Endothelial cell of umbilical vein (primary cell): ENCODE measurements at regions not wholly inside any gene's neighbourhood (a gene's known extent, or its start where the extent isn't known, plus 50 kb on each side); places are given as distances from the start of the nearest gene placed in this dataset.

Source experiments
- BruUV-seq: library from RNA; stranded (reverse); fragments of 400-500 nt; replicated peaks from 2 replicates; lab custom pipeline; 2021; lab: Mats Ljungman, UMichigan
- CTCF ChIA-PET: fragments of 300-600, 350-600 bp; sonication (Branson Sonifier 250); formaldehyde crosslinking; loops from one replicate; lab custom pipeline; 2021; ENCODE audit warnings: antibody characterized with exemption, inconsistent platforms; lab: Charles Lee
- POLR2A ChIA-PET: fragments of 300-600, 350-600 bp; sonication (Branson Sonifier 250); formaldehyde crosslinking; loops from one replicate; lab custom pipeline; 2021; ENCODE audit warnings: antibody characterized with exemption, inconsistent platforms; lab: Charles Lee
- DNase-seq: peaks from one replicate; pipeline ENCODE4 v3.0.0-alpha.2; 2011; ENCODE audit warnings: low read depth, low spot score
- FAIRE-seq: peaks from 2 replicates; lab custom pipeline; 2011; peaks lifted over from hg19 to GRCh38; lab: Jason Lieb, UNC
- H2AFZ ChIP-seq: 2 replicates; pipeline ENCODE4 v1.6.0; 2012; ENCODE audit warnings: low read depth, low read length, control low read depth, inconsistent platforms
- H3K27ac ChIP-seq: 2 replicates; pipeline ENCODE4 v1.5.1; 2011; ENCODE audit warnings: low read depth, mild to moderate bottlenecking, control low read depth, low read length, moderate library complexity; ENCODE audit not compliant: insufficient read depth
- H3K27me3 ChIP-seq, 2 experiments: 2 replicates each; pipeline versions ENCODE4 v1.6.0 to v1.6.1; 2011; ENCODE audit warnings: low read length in 2 of 2, mixed read lengths in 1 of 2; ENCODE audit not compliant: control insufficient read depth in 2 of 2, insufficient read depth in 2 of 2
- H3K36me3 ChIP-seq, 2 experiments: 2 replicates in 1 of 2; 3 replicates in 1 of 2; pipeline ENCODE4 v1.5.1; 2011; ENCODE audit warnings: low read length in 2 of 2, mild to moderate bottlenecking in 1 of 2, moderate library complexity in 1 of 2; ENCODE audit not compliant: control insufficient read depth in 2 of 2, insufficient read depth in 2 of 2; ENCODE audit errors: extremely low read depth in 1 of 2
- H3K4me1 ChIP-seq: 3 replicates; pipeline ENCODE4 v1.5.1; 2011; ENCODE audit warnings: mild to moderate bottlenecking, low read length; ENCODE audit not compliant: control insufficient read depth, insufficient read depth; ENCODE audit errors: extremely low read depth
- H3K4me2 ChIP-seq: 2 replicates; pipeline ENCODE4 v1.6.1; 2011; ENCODE audit warnings: low read length, control low read depth, mixed read lengths; ENCODE audit not compliant: insufficient read depth
- H3K4me3 ChIP-seq, 3 experiments: fragments of 200-600 bp in 1 of 3; sonication (generic), shearing (Covaris generic) in 1 of 3; replicated peaks in 1 of 3; 2 replicates each; pipeline ENCODE4 v1.5.1; 2011 to 2016; ENCODE audit warnings: control low read depth in 3 of 3, low read length in 3 of 3, mild to moderate bottlenecking in 2 of 3, inconsistent platforms in 1 of 3, low read depth in 1 of 3, moderate library complexity in 1 of 3; ENCODE audit not compliant: insufficient read depth in 1 of 3
- H3K79me2 ChIP-seq: 2 replicates; pipeline ENCODE4 v1.6.0; 2012; ENCODE audit warnings: low read length, inconsistent platforms; ENCODE audit not compliant: control insufficient read depth, insufficient read depth
- H3K9ac ChIP-seq: replicated peaks from 2 replicates; pipeline ENCODE3; 2011; ENCODE audit warnings: low read length, control low read depth; ENCODE audit not compliant: insufficient read depth; ENCODE audit errors: extremely low read depth
- H3K9me1 ChIP-seq: replicated peaks from 3 replicates; pipeline ENCODE4 v1.6.0; 2011; ENCODE audit warnings: mild to moderate bottlenecking, low read length; ENCODE audit not compliant: control insufficient read depth, insufficient read depth; ENCODE audit errors: extremely low read depth
- H3K9me3 ChIP-seq: replicated peaks from 2 replicates; pipeline ENCODE4 v1.5.1; 2012; ENCODE audit warnings: low read length, inconsistent platforms; ENCODE audit not compliant: control insufficient read depth, insufficient read depth
- H4K20me1 ChIP-seq: replicated peaks from 2 replicates; pipeline ENCODE3; 2011; ENCODE audit warnings: mild to moderate bottlenecking, low read length; ENCODE audit not compliant: control insufficient read depth, insufficient read depth; ENCODE audit errors: extremely low read depth
- EZH2 ChIP-seq: IDR thresholded peaks from 2 replicates; pipeline ENCODE4 v1.6.1; 2012; ENCODE audit warnings: borderline replicate concordance, low read depth, mild to moderate bottlenecking, moderate library complexity, low read length, inconsistent platforms; ENCODE audit not compliant: severe bottlenecking
- FOS ChIP-seq: IDR thresholded peaks from 2 replicates; pipeline ENCODE4 v1.6.1; 2011; ENCODE audit warnings: mild to moderate bottlenecking, low read length, moderate library complexity, borderline replicate concordance; ENCODE audit not compliant: insufficient read depth
- GATA2 ChIP-seq: IDR thresholded peaks from 2 replicates; pipeline ENCODE4 v1.7.0; 2011; ENCODE audit warnings: low read depth, mild to moderate bottlenecking, moderate library complexity, mixed read lengths, low read length; ENCODE audit not compliant: insufficient read length, insufficient read depth
- JUN ChIP-seq: IDR thresholded peaks from 2 replicates; pipeline ENCODE4 v1.6.1; 2011; ENCODE audit warnings: borderline replicate concordance, low read depth; ENCODE audit not compliant: insufficient read length, insufficient read depth
- MYC ChIP-seq: IDR thresholded peaks from one replicate; pipeline ENCODE4 v1.6.1; 2011; ENCODE audit warnings: mild to moderate bottlenecking, low read depth, low read length
- POLR2A ChIP-seq: IDR thresholded peaks from 2 replicates; pipeline ENCODE4 v1.6.1; 2012; ENCODE audit warnings: low read depth, mild to moderate bottlenecking, control low read depth, low read length
- POLR2AphosphoS5 ChIP-seq: IDR thresholded peaks from 2 replicates; pipeline ENCODE4 v1.6.1; 2012; ENCODE audit warnings: low read depth, mild to moderate bottlenecking, control low read depth, low read length, moderate library complexity; ENCODE audit not compliant: insufficient read depth
- dilution Hi-C: fragments of 300-500 bp; cut with MboI; formaldehyde crosslinking; loops from one replicate; pipeline ENCODE4 v1.15.0; 2019; ENCODE audit warnings: low sequenced_read_pairs; ENCODE audit not compliant: extremely low pct_ligation_motif_present
- intact Hi-C: fragments of 100-400 bp; cut with micrococcal nuclease; formaldehyde crosslinking; loops from one replicate; pipeline ENCODE4 v1.10.0; 2022
- TF ChIP-seq, protein P1 (sequence below): IDR thresholded peaks from 2 replicates; pipeline ENCODE4 v1.6.1; 2011; ENCODE audit not compliant: insufficient read depth, insufficient read length
- TF ChIP-seq, protein P2 (sequence below), 2 donors: IDR thresholded peaks; 1 replicate in 1 of 2; 2 replicates in 1 of 2; pipeline ENCODE4 v1.5.1; 2011; ENCODE audit warnings: low read length in 2 of 2, mild to moderate bottlenecking in 2 of 2, moderate library complexity in 2 of 2, control low read depth in 1 of 2, inconsistent platforms in 1 of 2, low read depth in 1 of 2; ENCODE audit not compliant: insufficient read depth in 1 of 2; ENCODE audit errors: extremely low read depth in 1 of 2

DNA sequence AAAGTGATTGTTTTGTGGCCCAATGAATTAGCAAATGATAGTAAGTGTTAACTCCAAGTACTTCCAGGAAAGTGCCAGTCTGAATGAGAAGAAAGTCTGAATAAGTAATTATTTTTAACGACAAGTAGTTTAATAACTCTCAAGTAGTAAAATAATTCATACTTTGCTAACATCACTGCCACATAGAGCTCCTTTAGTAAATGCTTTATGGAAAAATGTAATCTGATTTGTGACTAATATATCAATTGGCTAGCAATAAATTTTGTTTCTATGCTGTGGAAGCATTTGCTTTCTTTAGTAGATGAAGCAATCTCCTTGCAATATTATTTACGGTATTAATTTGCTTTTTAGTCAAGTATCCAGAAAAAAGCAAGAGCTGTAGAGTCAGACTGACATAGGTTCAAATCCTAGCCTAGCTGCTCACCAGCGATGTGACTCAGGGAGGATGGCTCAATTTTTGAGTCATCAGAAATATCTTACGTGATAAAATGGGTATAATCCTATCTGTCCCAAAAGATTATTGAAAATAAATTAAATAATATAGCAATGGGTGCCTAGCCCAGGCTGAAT is 329.3 kb downstream of the FGFR2 start:
- no peak overlapping the region for H3K4me2 ChIP-seq
- no TSS peak for BruUV-seq
- H3K79me2 ChIP-seq: no peaks in the 10 kb centered on the region
- FAIRE-seq: no peak
- no peaks in the 10 kb centered on the region for H3K9me1 ChIP-seq
- H3K27ac ChIP-seq: no peak overlapping the region
- dilution Hi-C loops (no loop called here), intact Hi-C loops (no loop called here)
- H3K36me3 ChIP-seq: no peaks in the 10 kb centered on the region
- no peak overlapping the region for H3K9ac ChIP-seq
- H4K20me1 ChIP-seq: no peaks in the 10 kb centered on the region
- TF ChIP-seq EZH2: no peak
- TF ChIP-seq MYC: no peak
- no peak for TF ChIP-seq JUN
- TF ChIP-seq, protein P1, sequence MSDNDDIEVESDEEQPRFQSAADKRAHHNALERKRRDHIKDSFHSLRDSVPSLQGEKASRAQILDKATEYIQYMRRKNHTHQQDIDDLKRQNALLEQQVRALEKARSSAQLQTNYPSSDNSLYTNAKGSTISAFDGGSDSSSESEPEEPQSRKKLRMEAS: no peak
- no peak for TF ChIP-seq POLR2A
- TF ChIP-seq FOS: no peak
- TF ChIP-seq GATA2: no peak
- no peak for TF ChIP-seq POLR2AphosphoS5
- TF ChIP-seq, protein P2, sequence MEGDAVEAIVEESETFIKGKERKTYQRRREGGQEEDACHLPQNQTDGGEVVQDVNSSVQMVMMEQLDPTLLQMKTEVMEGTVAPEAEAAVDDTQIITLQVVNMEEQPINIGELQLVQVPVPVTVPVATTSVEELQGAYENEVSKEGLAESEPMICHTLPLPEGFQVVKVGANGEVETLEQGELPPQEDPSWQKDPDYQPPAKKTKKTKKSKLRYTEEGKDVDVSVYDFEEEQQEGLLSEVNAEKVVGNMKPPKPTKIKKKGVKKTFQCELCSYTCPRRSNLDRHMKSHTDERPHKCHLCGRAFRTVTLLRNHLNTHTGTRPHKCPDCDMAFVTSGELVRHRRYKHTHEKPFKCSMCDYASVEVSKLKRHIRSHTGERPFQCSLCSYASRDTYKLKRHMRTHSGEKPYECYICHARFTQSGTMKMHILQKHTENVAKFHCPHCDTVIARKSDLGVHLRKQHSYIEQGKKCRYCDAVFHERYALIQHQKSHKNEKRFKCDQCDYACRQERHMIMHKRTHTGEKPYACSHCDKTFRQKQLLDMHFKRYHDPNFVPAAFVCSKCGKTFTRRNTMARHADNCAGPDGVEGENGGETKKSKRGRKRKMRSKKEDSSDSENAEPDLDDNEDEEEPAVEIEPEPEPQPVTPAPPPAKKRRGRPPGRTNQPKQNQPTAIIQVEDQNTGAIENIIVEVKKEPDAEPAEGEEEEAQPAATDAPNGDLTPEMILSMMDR (IDR thresholded peaks at IDR 0.05; ENCODE audit: extremely low read depth in 1 of 2, insufficient read depth in 1 of 2, low read depth in 1 of 2, low read length in 2 of 2): no peak
- H3K9me3 ChIP-seq: no peaks in the 10 kb centered on the region
- H3K4me1 ChIP-seq: no peaks in the 10 kb centered on the region
- no peak for DNase-seq
- ChIA-PET CTCF (no interaction called here), POLR2A (no interaction called here)
- no peak overlapping the region for H3K4me3 ChIP-seq
- H2AFZ ChIP-seq: no peak overlapping the region
- no peaks in the 10 kb centered on the region for H3K27me3 ChIP-seq
